ENCODE measurements at regions not wholly inside any gene's neighbourhood (a gene's known extent, or its start where the extent isn't known, plus 50 kb on each side); places are given as distances from the start of the nearest gene placed in this dataset.

DNA sequence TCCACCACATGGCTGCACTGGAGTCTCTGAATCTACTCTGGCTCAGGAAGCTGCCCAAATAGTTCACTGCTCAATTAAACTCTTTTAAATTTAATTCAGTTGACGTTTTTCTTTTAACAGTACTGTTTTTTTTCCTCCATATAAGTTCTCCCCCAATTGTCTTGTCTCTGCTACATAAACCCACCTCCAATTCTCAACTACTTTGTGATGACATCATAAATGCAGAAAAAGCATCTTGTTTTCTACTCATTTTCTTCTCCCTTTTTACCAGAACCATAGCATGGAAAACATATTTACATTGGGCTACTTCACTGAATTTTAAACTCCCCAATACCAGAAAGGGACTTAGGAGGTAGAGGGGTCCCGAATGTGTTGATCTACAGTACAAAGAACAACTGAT is 270.4 kb downstream of the GPD2 start:
- no peak overlapping the region for H3K27ac ChIP-seq
- H3K36me3 ChIP-seq = no peaks in the 10 kb centered on the region
- no peak for DNase-seq
- no peaks in the 10 kb centered on the region for H3K27me3 ChIP-seq
- no peak overlapping the region for H3K4me3 ChIP-seq
- WGBS, 2 donors = 73 to 82% methylated on average over 2 of the region's 2 CpGs
- H3K4me1 ChIP-seq = peaks cover 0 to 11% (median 8%) of the 10 kb centered on the region in 4 donors
- no peaks in the 10 kb centered on the region for H3K9me3 ChIP-seq
- intact Hi-C loops (cut with DNase I) = no loop called here
- no peak for TF ChIP-seq POLR2AphosphoS5 (IDR thresholded peaks at IDR 0.05)
- no peak for TF ChIP-seq POLR2A (IDR thresholded peaks at IDR 0.05)
- no peak for TF ChIP-seq EP300 (IDR thresholded peaks at IDR 0.05)

DNA sequence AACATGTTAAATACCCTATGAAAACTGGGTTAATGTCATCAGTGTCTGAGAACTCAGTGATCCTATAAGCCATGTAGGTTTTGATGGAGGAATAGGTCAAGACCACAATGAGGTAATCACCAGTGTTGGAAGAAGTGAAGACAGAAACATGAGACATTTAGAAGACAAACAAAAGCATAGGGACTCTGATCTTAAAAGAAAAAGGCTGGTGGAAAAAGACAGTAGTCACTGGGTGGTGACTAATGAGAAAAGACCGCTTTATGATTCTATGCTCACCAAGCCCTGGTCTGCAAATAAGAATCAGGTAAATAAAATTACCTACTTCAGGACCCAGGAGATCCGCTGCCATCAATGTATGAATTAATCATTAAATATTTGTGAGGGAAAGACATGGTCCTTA is 271.9 kb downstream of the GPD2 start:
- H3K9me3 ChIP-seq = no peaks in the 10 kb centered on the region
- TF ChIP-seq, protein P1, sequence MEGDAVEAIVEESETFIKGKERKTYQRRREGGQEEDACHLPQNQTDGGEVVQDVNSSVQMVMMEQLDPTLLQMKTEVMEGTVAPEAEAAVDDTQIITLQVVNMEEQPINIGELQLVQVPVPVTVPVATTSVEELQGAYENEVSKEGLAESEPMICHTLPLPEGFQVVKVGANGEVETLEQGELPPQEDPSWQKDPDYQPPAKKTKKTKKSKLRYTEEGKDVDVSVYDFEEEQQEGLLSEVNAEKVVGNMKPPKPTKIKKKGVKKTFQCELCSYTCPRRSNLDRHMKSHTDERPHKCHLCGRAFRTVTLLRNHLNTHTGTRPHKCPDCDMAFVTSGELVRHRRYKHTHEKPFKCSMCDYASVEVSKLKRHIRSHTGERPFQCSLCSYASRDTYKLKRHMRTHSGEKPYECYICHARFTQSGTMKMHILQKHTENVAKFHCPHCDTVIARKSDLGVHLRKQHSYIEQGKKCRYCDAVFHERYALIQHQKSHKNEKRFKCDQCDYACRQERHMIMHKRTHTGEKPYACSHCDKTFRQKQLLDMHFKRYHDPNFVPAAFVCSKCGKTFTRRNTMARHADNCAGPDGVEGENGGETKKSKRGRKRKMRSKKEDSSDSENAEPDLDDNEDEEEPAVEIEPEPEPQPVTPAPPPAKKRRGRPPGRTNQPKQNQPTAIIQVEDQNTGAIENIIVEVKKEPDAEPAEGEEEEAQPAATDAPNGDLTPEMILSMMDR (IDR thresholded peaks at IDR 0.05) = no peak
- no peak for TF ChIP-seq POLR2AphosphoS5 (IDR thresholded peaks at IDR 0.05)
- no peak for TF ChIP-seq EP300 (IDR thresholded peaks at IDR 0.05)
- TF ChIP-seq POLR2A (IDR thresholded peaks at IDR 0.05) = no peak
- peaks cover 0 to 9% (median 8%) of the 10 kb centered on the region in 4 donors for H3K4me1 ChIP-seq
- 94 to 95% methylated on average over 2 of the region's 2 CpGs for WGBS, 2 donors
- no peak overlapping the region for H3K4me3 ChIP-seq
- H3K27ac ChIP-seq = no peak overlapping the region
- no peaks in the 10 kb centered on the region for H3K36me3 ChIP-seq
- no peaks in the 10 kb centered on the region for H3K27me3 ChIP-seq
- intact Hi-C loops (cut with DNase I) = no loop called here
- DNase-seq = no peak

DNA sequence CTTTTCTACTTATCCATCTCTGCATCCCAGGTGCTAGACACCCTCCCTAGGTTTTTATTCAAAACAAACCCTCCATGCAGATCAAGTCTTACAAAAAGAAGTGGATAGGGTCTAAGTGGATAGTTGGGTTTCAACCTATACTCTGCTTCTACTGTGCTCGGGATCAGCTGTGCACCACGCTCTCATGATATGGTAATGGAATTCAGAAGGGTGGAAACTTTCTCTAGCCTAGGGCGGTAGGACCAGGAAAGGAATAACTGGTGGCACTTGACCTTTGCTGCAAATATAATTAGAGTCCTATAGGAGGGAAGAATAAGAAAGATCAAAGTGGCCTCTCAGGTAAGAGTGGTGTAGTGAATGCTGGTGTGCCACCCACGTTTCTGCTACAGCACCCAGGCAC is 272.9 kb downstream of the GPD2 start:
- WGBS, 2 donors = 83 to 87% methylated on average over 4 of the region's 4 CpGs
- no peak for DNase-seq
- H3K4me3 ChIP-seq = no peak overlapping the region
- intact Hi-C loops (cut with DNase I) = no loop called here
- no peaks in the 10 kb centered on the region for H3K9me3 ChIP-seq
- peaks cover 0 to 8% (median 4%) of the 10 kb centered on the region in 4 donors for H3K4me1 ChIP-seq
- no peaks in the 10 kb centered on the region for H3K27me3 ChIP-seq
- H3K36me3 ChIP-seq = no peaks in the 10 kb centered on the region
- TF ChIP-seq POLR2AphosphoS5 (IDR thresholded peaks at IDR 0.05) = no peak
- TF ChIP-seq EP300 (IDR thresholded peaks at IDR 0.05) = no peak
- TF ChIP-seq POLR2A (IDR thresholded peaks at IDR 0.05) = no peak
- TF ChIP-seq, protein P1 (IDR thresholded peaks at IDR 0.05) = no peak
- no peak overlapping the region for H3K27ac ChIP-seq

DNA sequence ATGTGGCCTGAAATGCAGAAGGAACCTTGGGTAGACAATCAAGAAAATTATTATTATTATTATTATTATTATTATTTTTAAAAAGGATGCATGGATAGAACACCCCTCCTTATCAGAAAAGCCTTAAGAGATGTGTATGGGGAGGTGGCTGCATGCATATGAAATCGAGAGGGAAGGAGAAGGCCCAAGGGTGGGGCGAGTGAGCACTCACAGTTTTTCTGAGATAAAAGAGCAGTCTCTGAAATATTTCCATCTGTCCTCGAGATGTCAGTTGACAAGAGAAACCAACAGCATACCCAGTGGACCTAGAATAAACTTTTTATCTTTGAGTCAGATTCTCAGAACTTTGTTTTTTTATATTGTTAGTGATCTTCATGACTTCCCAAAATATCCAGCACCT is 282.9 kb downstream of the GPD2 start:
- WGBS, 2 donors = 78 to 83% methylated on average over 3 of the region's 3 CpGs
- H3K4me1 ChIP-seq = no peaks in the 10 kb centered on the region
- intact Hi-C loops (cut with DNase I) = no loop called here
- H3K27ac ChIP-seq = no peak overlapping the region
- H3K27me3 ChIP-seq = no peaks in the 10 kb centered on the region
- no peaks in the 10 kb centered on the region for H3K9me3 ChIP-seq
- H3K36me3 ChIP-seq = no peaks in the 10 kb centered on the region
- no peak for TF ChIP-seq EP300 (IDR thresholded peaks at IDR 0.05)
- TF ChIP-seq POLR2A (IDR thresholded peaks at IDR 0.05) = no peak
- no peak for TF ChIP-seq POLR2AphosphoS5 (IDR thresholded peaks at IDR 0.05)
- DNase-seq = no peak
- no peak overlapping the region for H3K4me3 ChIP-seq

DNA sequence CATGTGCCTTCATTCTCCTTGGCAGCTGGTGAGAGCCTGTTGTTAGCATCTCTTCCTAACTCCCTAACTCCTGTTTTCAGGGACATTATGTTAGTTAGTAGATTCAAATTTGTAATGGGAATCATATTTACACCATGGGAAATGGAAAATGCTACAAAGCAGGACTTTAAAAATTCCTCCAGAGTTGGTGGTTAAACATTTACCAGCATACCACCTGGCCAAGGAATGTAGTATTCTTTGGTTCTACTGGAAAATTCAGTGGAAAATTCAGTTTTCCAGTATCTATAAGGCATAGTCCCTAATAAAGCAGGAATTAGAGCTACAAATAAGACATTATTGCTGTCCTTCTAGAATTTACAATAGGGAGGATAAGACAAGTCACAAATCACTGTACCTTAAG is 291.7 kb downstream of the GPD2 start:
- no peak for DNase-seq
- TF ChIP-seq POLR2AphosphoS5 (IDR thresholded peaks at IDR 0.05) = no peak
- no peaks in the 10 kb centered on the region for H3K36me3 ChIP-seq
- H3K4me3 ChIP-seq = no peak overlapping the region
- intact Hi-C loops (cut with DNase I) = no loop called here
- H3K9me3 ChIP-seq = no peaks in the 10 kb centered on the region
- no peaks in the 10 kb centered on the region for H3K4me1 ChIP-seq
- no peaks in the 10 kb centered on the region for H3K27me3 ChIP-seq
- no peak overlapping the region for H3K27ac ChIP-seq

DNA sequence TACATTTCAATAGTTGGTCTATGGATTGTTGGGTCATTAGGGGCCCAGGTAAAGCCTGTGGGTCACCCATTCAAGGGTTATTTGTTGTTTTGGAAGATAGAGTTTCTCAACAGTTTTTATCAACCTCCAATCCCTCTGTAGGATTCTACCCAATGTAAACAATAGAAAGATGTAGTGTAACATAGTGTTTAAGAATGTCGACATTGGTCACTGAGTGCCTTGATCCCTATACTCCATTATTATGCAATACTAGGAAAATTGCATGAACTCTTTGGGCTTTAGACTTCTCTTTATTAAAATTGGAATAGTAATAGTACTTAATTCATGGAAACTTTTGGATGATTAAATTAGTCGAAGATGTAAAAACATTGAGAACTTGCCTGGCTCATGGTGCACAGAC is 292.1 kb downstream of the GPD2 start:
- no peaks in the 10 kb centered on the region for H3K27me3 ChIP-seq
- DNase-seq = no peak
- H3K27ac ChIP-seq = no peak overlapping the region
- TF ChIP-seq POLR2A (IDR thresholded peaks at IDR 0.05) (no peak), POLR2AphosphoS5 (IDR thresholded peaks at IDR 0.05) (no peak), EP300 (IDR thresholded peaks at IDR 0.05) (no peak)
- TF ChIP-seq, protein P1 (IDR thresholded peaks at IDR 0.05) = no peak
- H3K36me3 ChIP-seq = no peaks in the 10 kb centered on the region
- 94% methylated on average over 2 of the region's 2 CpGs for WGBS, 2 donors
- intact Hi-C loops (cut with DNase I) = no loop called here
- no peaks in the 10 kb centered on the region for H3K9me3 ChIP-seq
- no peak overlapping the region for H3K4me3 ChIP-seq
- H3K4me1 ChIP-seq = no peaks in the 10 kb centered on the region

Data from sigmoid colon (tissue), 6 donors.